GM19324 (cell line): ENCODE measurements at regions not wholly inside any gene's neighbourhood (a gene's known extent, or its start where the extent isn't known, plus 50 kb on each side); places are given as distances from the start of the nearest gene placed in this dataset.

ENCODE experiments used
- ATAC-seq: cut with Tn5 transposase; IDR thresholded peaks from one replicate; pipeline ENCODE4 v1.9.1; 2021; ENCODE audit warnings: mild to moderate bottlenecking, moderate library complexity; ENCODE audit not compliant: unreplicated experiment, low FRiP score

DNA sequence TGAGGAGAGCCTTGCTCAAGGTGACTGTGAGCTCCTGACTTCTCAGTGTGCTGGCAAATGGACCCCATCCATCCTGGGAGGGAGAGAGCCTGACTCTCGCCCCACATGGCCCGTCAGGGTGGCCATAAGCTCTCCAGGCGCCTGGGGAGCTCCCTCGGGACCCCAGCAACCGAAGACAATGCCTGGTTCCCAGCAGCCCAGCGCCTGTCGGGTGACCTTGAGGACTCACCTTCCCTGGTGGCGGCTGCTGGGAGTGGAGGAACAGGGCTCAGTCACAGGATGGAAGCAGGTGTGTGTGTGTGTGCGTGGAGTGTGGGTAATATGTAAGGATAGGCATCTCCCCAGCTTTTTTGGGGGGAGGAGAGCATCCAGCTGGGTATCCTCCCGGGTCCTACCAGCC lies 190.3 kb downstream of the MELK start:
- no peak for ATAC-seq

DNA sequence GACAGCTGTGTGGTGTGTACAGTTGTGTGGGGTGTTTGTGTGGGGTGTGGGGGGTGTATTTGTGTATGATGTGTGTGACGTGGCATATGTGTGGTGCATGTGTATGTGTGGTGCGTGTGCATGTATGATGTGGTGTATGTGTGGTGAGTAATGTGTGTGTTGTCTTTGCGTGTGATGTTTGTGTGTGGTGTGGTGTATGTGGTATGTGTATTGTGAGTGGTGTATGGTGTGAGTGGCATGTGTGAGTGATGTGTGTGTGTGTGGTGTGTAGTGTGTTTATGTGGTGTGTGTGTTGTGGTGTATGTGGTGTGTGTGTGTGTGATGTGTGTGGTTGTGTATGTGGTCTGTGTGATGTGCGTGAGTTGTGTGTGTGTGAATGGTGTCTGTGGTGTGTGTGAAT lies 191.1 kb downstream of the MELK start:
- ATAC-seq: no peak

DNA sequence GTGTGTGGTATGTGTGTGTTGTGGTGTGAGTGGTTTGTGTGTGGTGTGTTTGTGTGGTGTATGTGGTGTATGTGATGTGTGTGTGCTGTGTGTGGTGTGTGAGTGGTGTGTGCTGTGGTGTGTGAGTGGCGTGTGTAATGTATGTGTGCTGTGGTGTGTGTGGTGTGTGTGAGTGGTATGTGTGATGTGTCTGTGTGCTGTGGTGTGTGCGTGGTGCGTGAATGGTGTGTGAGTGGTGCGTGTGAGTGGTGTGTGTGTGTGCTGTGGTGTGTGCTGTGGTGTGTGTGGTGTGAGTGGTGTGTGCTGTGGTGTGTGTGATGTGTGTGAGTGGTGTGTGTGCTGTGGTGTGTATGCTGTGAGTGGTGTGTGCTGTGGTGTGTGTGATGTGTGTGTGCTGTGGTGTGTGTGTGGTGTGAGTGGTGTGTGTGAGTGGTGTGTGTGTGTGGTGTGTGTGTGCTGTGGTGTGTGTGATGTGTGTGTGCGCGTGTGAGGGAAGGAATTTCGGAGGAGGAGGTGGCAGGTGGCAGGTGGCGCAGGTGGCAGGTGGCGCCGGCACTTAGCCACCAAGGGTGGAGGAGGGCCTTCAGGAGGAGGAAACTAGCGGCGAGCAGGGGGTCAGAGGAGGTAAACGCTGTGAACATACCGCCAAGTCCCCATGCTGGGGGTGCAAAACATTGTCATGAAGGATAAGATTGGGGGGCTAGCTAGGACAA lies 191.8 kb downstream of the MELK start:
- no peak for ATAC-seq

DNA sequence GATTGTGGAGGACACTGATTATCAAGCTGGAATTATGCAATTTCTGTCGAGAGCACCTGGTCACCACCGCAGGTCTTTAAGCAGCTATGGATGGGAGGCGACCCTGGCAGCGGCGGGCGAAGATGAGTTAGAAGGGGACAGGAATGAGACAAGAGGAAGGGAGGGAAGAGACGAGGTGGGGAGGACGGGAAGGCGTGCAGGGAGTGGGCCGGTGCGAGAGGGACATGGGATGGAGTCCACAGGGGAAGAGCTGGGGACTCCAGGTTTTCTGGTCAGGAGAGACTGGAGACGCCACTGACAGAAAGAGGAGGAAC lies 192.3 kb downstream of the MELK start:
- no peak for ATAC-seq

DNA sequence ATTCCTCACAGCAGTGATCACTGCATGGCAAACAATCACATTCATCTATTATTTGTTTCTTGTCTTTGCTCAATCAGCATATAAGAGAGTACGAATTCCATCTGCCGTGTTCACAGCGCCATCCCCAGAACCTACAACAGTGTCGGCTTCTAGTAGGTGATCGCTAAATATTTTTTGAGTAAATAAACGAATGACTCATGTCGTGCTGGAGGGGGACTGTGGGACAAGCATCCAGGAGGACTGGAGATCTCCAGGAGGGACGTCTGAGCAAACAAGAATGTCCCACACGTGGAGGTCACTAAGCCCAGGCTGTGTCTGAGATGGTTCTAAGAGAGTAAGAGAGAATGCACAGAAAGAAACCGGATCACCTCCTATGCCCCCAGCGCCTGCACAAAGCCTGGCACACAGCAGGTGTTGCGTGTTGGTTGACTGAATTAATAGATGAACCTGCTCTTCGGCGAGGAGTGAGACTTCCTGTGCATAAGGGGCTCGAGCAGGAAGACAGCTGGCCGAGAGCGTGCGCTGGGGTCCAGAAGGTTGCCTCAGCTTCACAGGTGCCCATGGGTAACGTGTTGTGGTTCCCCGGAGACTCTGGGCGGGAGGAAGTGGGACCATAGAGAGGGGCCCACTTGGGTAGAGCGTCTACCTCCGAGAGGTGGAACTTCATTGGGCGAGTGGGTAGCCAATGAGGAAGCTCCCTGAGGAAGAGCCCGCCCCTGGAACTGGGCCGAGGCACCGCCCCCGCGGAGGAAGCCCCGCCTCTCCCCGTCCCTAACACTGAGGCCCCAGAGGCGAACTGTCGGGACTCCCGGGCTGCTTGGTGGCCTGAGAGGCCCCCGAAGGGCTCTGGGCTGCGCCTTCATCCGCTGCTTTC lies 193.0 kb downstream of the MELK start:
- ATAC-seq: peak; percentile 90

DNA sequence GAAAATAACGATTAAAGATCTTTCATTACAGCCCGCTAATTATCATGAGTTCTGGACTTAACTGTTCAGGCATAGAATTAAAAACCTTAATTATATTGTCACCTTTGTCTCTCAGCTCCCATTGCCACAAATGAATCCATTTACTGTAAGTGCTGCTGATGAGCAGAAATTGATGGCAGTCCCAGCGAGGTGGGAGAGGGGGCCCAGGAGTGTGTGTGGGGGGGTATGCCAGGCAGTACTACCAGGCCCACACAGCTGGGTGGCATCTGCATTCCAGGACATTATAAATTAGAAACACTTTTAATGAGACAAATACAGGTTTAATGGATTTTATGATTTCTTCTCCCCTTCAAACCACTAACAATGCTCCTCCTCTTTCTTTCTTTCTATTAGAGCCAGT lies 196.0 kb downstream of the MELK start:
- ATAC-seq: no peak

DNA sequence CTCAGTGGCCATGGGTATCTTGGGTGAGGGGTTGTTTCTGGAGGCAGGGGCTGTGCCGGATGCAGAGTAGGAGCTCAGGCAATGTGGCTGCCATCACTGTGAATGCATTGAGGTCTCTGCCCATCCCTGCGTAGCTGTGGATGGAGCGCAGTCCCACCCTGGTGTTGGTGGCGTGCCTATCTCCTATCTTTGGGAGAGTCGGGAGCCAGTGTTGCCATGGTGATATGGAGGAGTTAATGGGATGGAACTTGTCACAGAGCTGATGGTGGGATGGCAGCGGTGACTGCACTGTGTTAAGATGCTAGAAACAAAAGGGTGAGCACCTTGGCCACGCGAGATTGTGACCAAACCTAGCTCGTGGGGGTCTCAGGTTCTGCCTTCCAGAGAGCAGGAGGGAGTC lies 197.3 kb downstream of the MELK start:
- no peak for ATAC-seq

DNA sequence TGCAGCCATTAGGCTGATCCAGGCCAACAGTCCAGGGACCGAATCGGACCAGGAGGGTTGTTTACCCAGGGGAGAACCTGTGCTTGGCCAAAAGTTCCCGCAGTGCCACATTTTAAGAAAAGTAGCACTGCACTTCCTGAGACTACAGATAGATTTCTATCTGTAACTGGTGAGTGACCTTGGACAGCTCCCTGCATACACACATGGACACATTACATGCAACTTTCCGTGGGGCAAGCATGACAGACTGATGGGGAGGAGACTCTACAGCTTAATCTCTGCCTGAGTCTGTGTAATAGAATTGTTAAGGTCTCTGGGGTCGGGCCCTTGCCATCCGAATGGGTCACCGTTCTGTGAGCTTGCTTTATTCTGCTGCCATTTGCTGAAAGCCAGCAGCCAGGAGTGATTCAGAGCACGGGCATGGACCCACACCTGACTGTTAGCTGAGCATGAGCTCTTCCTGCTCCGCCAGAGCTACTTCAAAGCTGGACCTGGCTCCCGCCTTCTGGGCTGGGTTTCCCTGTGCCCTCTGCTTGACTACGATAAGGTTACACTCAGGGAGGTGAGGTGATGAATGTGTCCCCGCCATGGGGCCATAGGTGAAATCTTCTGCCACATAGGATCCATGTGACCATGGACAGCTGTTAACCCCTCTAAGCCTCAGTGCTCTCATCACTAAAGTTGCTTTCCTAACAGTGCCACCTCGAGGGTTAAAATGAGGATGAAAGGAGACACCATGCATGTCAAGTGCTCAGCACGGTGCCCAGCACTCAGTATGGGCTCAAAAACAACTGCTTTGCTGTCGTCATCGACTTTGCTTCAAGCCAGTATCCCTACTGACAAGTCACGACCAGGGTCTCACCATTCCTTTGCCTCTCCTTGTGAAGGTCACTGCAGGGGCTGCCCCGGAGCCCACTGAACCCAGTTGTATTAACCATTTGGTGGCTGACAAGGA lies 200.0 kb downstream of the MELK start:
- no peak for ATAC-seq

DNA sequence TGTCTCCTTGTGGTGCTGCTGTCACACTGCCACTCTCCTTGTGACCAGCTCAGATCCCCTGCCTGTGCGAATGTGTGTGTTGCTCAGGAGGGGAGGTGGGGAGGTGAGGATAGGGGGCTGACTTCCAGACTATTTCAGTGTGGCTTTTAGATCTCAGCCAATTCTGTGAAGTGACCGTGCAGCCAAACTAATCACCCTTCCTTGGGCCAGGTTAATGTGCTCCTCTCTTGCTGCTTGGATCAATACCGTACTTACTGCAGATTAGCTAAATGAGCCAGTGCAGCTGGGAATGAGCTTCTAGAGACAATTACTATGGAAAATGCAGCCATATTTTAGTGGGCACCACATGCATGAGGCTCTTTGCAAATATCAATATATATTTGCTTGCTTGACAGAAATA lies 206.0 kb downstream of the MELK start:
- no peak for ATAC-seq

DNA sequence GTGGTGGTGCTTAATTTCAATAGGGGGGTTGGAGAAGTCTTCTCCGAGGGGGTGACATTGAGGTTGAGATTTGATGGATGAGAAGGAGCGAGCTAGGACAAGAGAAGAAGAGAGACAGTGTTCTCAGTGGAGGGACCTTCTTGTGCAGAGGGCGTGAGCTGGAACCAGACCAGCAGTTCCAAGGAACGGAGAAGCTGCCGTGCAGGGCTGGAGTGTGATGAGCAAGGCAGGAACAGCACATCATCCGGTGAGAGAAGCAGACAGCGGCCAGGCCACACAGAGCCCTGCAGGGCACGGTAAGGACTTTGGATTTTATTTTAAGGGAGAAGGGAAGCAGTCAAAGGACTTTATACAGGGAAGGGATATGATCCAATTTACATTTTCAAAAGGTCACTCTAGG lies 206.9 kb downstream of the MELK start:
- ATAC-seq: no peak

DNA sequence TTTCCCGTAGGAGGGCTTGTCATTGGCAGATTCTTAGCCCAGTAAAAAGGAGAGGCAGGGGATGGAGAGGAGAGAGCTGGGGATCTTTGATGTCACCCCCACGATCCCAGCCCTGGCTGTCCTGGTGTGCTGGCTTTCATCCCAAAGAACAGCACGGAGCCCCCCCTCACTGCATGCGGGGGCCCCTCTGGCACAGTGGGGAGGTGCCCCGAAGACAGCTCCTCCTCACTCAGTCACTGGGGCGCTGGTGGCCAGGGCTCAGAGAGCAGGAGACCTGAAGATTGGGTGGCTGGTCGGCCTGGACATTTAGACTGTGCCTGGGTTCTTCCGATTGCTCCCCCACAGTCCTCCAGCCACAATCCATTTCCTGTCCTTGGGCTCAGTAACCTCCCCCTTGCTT lies 207.5 kb downstream of the MELK start:
- ATAC-seq: no peak

DNA sequence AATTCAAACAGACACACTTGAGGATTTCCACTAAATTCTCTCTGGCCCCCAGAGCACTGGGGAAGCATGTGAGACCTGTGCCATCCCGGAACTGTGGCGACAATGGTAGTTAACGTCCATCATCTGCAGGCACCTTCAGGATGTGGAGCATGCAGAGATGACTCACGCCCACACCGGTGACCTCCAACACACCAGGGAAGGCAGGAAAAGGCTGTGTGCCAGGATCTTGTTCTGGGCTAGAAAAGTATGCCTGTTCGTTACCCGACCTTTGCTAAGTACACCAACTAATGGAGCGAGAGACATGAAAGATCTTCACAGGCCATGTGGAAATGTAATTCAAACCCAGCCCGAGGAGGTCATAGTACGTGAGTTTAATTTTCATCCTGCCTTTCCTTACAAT lies 208.8 kb downstream of the MELK start:
- no peak for ATAC-seq
